ENCODE measurements at regions not wholly inside any gene's neighbourhood (a gene's known extent, or its start where the extent isn't known, plus 50 kb on each side); places are given as distances from the start of the nearest gene placed in this dataset.

DNA sequence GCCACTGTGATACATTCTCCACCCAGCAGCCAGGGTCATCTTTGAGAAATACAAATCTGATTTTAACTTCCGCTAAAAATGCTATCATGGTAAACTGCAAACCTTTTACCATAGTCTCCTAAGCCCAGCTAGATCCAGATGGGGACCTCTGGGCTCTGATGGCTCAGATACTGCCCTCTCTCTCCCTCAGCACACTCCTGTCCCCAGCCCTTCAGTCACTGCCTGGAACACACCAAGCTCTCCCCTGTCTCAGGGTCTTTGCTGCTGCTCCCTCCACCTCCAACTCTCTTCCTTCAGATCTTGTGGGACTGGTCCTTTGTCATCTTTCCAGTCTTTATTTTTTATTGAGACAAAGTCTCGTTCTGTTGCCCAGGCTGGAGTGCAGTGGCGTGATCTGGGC is 65.1 kb downstream of the SPRY4 start:
- no peak for TF ChIP-seq ZFX (IDR thresholded peaks at IDR 0.05; ENCODE audit: borderline replicate concordance)
- TF ChIP-seq, protein P1, sequence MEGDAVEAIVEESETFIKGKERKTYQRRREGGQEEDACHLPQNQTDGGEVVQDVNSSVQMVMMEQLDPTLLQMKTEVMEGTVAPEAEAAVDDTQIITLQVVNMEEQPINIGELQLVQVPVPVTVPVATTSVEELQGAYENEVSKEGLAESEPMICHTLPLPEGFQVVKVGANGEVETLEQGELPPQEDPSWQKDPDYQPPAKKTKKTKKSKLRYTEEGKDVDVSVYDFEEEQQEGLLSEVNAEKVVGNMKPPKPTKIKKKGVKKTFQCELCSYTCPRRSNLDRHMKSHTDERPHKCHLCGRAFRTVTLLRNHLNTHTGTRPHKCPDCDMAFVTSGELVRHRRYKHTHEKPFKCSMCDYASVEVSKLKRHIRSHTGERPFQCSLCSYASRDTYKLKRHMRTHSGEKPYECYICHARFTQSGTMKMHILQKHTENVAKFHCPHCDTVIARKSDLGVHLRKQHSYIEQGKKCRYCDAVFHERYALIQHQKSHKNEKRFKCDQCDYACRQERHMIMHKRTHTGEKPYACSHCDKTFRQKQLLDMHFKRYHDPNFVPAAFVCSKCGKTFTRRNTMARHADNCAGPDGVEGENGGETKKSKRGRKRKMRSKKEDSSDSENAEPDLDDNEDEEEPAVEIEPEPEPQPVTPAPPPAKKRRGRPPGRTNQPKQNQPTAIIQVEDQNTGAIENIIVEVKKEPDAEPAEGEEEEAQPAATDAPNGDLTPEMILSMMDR (IDR thresholded peaks at IDR 0.05), result no peak

DNA sequence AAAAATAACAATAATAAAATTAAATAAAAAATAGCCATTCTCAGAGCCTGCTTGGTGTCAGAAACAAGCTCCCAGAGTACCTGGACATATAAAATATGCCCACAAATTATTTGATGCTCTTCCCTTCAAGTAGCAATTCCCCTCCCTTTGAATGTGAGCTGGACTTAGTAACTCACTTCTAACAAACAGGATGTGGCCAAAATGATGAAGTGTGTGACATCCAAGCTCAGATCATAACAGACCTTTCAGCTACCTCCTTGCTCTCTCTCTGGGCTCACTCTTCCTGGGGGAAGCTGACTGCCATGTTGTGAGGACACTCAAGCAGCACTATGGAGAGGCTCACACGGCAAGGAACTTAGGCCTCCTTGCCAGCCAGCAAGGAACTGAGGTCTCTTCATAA is 69.0 kb downstream of the SPRY4 start:
- TF ChIP-seq ZFX (IDR thresholded peaks at IDR 0.05; ENCODE audit: borderline replicate concordance), result no peak
- TF ChIP-seq, protein P1 (IDR thresholded peaks at IDR 0.05), result no peak
- H3K27ac ChIP-seq, result no peak overlapping the region

More for the DNA sequence above, 65.1 kb downstream of the SPRY4 start:
- H3K27ac ChIP-seq, result no peak overlapping the region

DNA sequence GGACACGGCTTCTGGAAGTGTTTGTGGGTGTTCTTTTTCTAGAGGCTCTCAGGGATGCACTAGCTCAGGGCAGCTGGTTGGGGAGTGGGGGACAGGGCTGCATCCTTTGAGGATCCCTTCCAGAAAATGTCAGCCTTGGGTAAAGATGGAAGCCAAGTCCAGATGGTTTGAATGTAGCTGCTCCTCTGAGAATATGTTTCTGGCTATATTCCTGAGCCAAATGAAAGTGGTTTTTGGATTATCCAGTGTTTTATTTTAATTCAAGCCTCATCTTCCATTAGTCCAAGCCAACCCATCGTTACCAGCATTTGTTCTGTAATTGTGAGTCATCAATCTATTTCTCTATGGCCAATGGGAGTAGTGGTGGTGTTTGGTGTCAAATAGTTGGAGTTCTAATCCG is 70.4 kb downstream of the SPRY4 start:
- no peak overlapping the region for H3K27ac ChIP-seq
- TF ChIP-seq ZFX (IDR thresholded peaks at IDR 0.05; ENCODE audit: borderline replicate concordance), result no peak
- TF ChIP-seq, protein P1 (IDR thresholded peaks at IDR 0.05), result no peak

DNA sequence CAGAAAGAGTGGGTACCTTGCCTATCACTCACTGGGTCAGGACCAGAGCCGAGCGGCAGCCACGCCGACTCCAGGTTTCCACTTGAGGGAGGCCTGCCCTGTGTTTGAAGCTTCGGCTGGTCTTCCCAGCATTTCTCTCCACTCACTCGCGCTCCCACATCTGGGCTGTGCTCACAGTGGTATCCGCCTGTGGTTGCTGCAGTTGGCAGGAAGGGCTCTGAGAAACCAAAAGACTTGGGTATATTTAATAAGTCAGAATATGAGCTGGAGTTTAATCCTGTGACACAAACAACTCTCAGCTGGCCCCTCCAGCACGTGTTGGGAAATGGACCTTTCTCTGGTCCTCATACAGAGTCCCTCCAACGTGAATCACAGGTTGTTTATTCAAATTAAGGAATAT is 70.9 kb downstream of the SPRY4 start:
- TF ChIP-seq, protein P1 (IDR thresholded peaks at IDR 0.05), result no peak
- TF ChIP-seq ZFX (IDR thresholded peaks at IDR 0.05; ENCODE audit: borderline replicate concordance), result no peak
- H3K27ac ChIP-seq, result no peak overlapping the region

DNA sequence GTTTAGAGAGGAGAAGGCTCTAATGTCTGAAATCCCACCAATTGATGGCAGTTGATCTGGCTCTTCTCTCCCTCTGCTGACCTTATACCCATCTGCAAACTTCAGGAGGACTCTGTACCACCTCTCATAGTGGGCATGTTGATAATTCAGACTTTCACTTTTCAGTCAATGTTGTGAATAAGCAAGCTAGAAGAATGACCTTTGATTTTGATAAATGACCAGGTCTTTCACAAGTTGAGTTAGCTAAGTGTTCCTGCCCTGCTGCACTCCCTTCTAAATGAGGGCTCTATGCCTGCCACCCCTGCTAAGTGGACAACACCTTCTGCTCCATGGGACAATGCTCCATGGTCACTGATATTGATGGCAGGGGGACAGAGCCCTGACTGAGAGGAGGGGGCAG is 74.7 kb downstream of the SPRY4 start:
- TF ChIP-seq ZFX (IDR thresholded peaks at IDR 0.05; ENCODE audit: borderline replicate concordance), result no peak
- TF ChIP-seq, protein P1 (IDR thresholded peaks at IDR 0.05), result no peak
- no peak overlapping the region for H3K27ac ChIP-seq

DNA sequence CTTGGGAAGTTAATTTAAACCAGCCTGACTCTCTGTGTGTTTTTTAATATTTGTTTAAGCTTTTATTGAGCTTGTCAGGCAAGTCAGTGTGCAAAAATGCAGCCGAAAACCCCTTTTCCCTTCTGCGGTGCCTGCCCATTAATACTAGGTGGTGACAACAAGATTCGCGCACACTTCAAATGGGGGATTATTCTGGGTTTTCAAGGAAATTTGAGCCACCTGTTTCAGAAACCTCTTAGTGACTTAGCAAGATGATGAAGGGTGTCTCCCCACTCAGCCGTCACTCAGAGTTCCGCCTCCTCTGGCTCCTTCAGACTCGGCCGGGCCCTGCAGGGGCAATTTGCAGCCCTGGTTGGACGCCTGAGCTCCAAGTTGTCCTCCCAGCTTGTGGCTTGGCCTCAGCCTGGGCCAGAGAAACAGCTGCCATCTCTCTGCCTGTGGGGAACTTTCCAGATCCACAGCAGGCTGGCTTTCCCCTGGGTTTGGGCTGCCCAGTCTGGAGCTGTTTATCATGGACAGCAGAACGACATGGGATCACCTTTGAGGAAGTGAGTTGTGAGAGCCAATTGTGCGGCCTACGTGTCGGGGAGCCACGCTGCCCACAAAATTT is 75.9 kb downstream of the SPRY4 start:
- TF ChIP-seq, protein P1 (IDR thresholded peaks at IDR 0.05), result no peak
- TF ChIP-seq ZFX (IDR thresholded peaks at IDR 0.05; ENCODE audit: borderline replicate concordance), result no peak
- peak overlapping the region; percentile 45 for H3K27ac ChIP-seq

DNA sequence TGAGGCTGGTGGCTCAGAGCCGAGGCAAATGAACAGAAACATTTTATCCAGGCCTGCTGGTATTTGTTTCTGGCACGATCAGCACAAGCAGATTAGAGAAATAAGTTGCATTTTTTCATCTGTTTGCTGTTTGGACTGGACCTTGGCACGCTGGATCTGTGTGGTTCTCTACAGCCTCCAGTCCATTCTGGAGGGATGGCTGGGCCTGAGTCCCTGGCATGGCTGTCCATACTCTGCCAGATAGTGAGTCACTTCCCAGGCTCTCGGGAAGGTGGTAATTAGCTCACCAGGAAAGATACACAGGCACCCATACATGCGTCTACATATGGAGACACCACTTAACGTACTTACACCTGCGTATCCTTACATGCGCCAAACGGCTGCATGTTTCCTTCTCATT is 78.6 kb downstream of the SPRY4 start:
- TF ChIP-seq ZFX (IDR thresholded peaks at IDR 0.05; ENCODE audit: borderline replicate concordance), result no peak
- TF ChIP-seq, protein P1 (IDR thresholded peaks at IDR 0.05), result no peak
- no peak overlapping the region for H3K27ac ChIP-seq
